ENCODE measurements at regions not wholly inside any gene's neighbourhood (a gene's known extent, or its start where the extent isn't known, plus 50 kb on each side); places are given as distances from the start of the nearest gene placed in this dataset.

DNA sequence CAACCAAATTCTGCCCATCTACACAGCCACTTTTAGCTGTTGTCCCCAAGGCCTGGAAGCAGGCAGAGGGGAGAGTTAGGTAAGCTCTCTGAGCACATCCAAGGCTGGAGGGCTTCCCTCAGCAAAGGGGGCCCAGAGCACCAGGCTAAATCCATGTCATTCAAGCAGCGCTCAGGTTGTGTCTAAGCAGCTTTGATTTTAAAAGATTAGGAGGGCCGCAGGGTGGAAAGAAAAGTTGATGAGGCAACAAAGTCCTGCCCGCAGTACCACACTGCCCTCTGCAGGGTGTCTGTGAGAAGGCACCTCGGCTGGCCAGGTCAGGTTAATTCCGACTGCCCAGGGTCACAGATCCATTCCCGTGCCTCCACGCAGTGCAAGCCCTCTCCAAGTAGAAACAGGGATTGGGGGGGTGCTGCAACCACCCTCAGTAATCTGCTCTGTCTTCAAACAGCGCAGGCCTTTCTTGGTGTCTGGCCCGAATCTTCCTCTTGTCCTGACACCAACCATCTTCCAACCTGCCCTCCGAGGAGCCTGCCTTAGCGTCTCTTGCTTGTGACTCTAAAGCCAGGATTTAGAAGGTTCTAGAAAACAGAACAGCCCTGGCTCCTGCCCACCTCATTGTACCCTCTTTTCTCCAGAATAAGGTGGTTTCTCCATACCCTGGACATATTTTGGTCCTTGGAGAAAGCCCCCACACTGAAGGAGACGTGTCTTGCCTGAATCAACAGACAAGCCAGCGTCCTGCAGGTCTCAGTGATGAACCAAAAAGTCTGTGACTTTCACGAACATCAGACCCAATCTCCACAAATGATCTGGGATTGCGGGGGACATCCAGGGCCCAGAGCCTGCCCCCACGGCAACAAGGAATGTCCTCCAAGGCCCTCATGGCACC is 289.2 kb downstream of the TNS1 start:
- Histone ChIP-seq H4K20me1 (ENCODE audit: control insufficient read depth, insufficient read depth, low read length, poor library complexity, severe bottlenecking) (no peaks in the 10 kb centered on the region), H3K27me3 (replicated peaks in 1 of 4; ENCODE audit: control extremely low read depth in 1 of 4, control insufficient read depth in 3 of 4, insufficient read depth in 4 of 4, low read length in 3 of 4) (peaks cover 0 to 16% (median 7%) of the 10 kb centered on the region in 4 experiments), H3K27ac (ENCODE audit: low read length in 2 of 2) (no peak overlapping the region), H3K36me3 (replicated peaks in 1 of 2; ENCODE audit: control extremely low read depth in 1 of 2, control insufficient read depth in 1 of 2, extremely low read depth in 1 of 2, insufficient read depth in 2 of 2, low read length in 1 of 2) (no peaks in the 10 kb centered on the region), H3K9me3 (ENCODE audit: control extremely low read depth in 1 of 3, control insufficient read depth in 2 of 3, insufficient read depth in 1 of 3, low read length in 2 of 3) (no peaks in the 10 kb centered on the region), H2AFZ (ENCODE audit: insufficient read depth, low read depth, low read length, poor library complexity, severe bottlenecking) (no peak overlapping the region), H3K4me3 (ENCODE audit: control extremely low read depth in 1 of 5, extremely low read depth in 1 of 5, insufficient read depth in 1 of 5, low read depth in 2 of 5, low read length in 4 of 5) (no peak overlapping the region), H3K4me1 (ENCODE audit: control insufficient read depth in 2 of 2, insufficient read depth in 2 of 2, low read length in 2 of 2) (no peaks in the 10 kb centered on the region), H3K79me2 (ENCODE audit: control insufficient read depth, insufficient read depth, low read length) (no peaks in the 10 kb centered on the region), H3K9ac (ENCODE audit: low read length) (no peak overlapping the region), H3K4me2 (replicated peaks; ENCODE audit: low read depth, low read length, poor library complexity, severe bottlenecking) (no peak overlapping the region)
- DNase-seq (peak; percentile 53), ATAC-seq (ENCODE audit: low read depth) (peak; percentile 56)
- ChIA-PET CTCF (interaction anchor here (0.7 to 2.8 kb wide), 19 partner anchors 8 to 1680 kb away, joined by 3 to 21 read pairs (median 4); no protein-coding TSS in a partner anchor), POLR2A (no interaction called here)
- Mint-ChIP-seq H3K9me3 (ENCODE audit: insufficient read depth) (no peaks in the 10 kb centered on the region), H3K27ac (no peak overlapping the region), H3K4me3 (no peak overlapping the region), H3K27me3 (peaks cover 38% of the 10 kb centered on the region), H3K4me1 (no peaks in the 10 kb centered on the region)
- TF ChIP-seq, protein P1, sequence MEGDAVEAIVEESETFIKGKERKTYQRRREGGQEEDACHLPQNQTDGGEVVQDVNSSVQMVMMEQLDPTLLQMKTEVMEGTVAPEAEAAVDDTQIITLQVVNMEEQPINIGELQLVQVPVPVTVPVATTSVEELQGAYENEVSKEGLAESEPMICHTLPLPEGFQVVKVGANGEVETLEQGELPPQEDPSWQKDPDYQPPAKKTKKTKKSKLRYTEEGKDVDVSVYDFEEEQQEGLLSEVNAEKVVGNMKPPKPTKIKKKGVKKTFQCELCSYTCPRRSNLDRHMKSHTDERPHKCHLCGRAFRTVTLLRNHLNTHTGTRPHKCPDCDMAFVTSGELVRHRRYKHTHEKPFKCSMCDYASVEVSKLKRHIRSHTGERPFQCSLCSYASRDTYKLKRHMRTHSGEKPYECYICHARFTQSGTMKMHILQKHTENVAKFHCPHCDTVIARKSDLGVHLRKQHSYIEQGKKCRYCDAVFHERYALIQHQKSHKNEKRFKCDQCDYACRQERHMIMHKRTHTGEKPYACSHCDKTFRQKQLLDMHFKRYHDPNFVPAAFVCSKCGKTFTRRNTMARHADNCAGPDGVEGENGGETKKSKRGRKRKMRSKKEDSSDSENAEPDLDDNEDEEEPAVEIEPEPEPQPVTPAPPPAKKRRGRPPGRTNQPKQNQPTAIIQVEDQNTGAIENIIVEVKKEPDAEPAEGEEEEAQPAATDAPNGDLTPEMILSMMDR (IDR thresholded peaks at IDR 0.05) = peak; percentile 88
- TF ChIP-seq EZH2 (IDR thresholded peaks at IDR 0.05; ENCODE audit: borderline replicate concordance, insufficient read depth, low read depth, low read length, poor library complexity, severe bottlenecking) = no peak
- intact Hi-C loops (cut with micrococcal nuclease) = loop anchor here (2.0 to 10.0 kb wide), 2 partner anchors 1195 to 1679 kb away; no protein-coding TSS in a partner anchor
- WGBS (ENCODE audit: insufficient coverage) = 35% methylated on average over 12 of the region's 16 CpGs

DNA sequence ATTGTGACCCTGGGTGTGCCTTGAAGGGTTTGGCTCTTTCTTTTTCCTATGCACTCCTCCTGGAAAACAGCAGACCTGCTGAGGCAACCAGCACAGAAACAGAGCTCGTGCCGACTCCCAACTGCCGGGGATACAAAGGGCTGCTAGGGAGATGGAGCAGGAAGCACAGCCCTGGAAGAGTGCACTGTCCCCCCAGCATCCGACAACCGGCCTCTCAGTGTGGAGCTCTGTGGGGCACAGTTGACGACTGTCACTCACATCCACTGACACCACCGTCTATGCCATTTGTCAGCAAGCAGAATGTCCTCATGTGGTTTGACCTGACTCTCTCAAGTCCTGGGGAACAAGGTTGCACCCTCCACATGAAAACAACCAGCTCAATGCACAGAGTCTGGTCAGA is 290.4 kb downstream of the TNS1 start:
- intact Hi-C loops (cut with micrococcal nuclease) = loop anchor here (2.0 to 10.0 kb wide), 2 partner anchors 1194 to 1678 kb away; no protein-coding TSS in a partner anchor
- 92% methylated on average over 7 of the region's 7 CpGs for WGBS (ENCODE audit: insufficient coverage)
- H3K27ac Mint-ChIP-seq = no peak overlapping the region

More for the DNA sequence above, 290.4 kb downstream of the TNS1 start:
- no peaks in the 10 kb centered on the region for H3K4me1 ChIP-seq (ENCODE audit: control insufficient read depth in 2 of 2, insufficient read depth in 2 of 2, low read length in 2 of 2)
- ATAC-seq (ENCODE audit: low read depth) (no peak), DNase-seq (no peak)
- H2AFZ ChIP-seq (ENCODE audit: insufficient read depth, low read depth, low read length, poor library complexity, severe bottlenecking) = no peak overlapping the region
- peaks cover 0 to 16% (median 7%) of the 10 kb centered on the region in 4 experiments for H3K27me3 ChIP-seq (replicated peaks in 1 of 4; ENCODE audit: control extremely low read depth in 1 of 4, control insufficient read depth in 3 of 4, insufficient read depth in 4 of 4, low read length in 3 of 4)
- Mint-ChIP-seq H3K27me3 (peaks cover 32% of the 10 kb centered on the region), H3K4me1 (no peaks in the 10 kb centered on the region), H3K4me3 (no peak overlapping the region), H3K9me3 (ENCODE audit: insufficient read depth) (no peaks in the 10 kb centered on the region)
- no peak overlapping the region for H3K4me2 ChIP-seq (replicated peaks; ENCODE audit: low read depth, low read length, poor library complexity, severe bottlenecking)
- CTCF ChIA-PET = interaction anchor here (0.9 to 2.8 kb wide), 11 partner anchors 8 to 1451 kb away, joined by 3 to 21 read pairs (median 7); no protein-coding TSS in a partner anchor
- no peaks in the 10 kb centered on the region for H3K9me3 ChIP-seq (ENCODE audit: control extremely low read depth in 1 of 3, control insufficient read depth in 2 of 3, insufficient read depth in 1 of 3, low read length in 2 of 3)
- H3K9ac ChIP-seq (ENCODE audit: low read length) = no peak overlapping the region
- H3K36me3 ChIP-seq (replicated peaks in 1 of 2; ENCODE audit: control extremely low read depth in 1 of 2, control insufficient read depth in 1 of 2, extremely low read depth in 1 of 2, insufficient read depth in 2 of 2, low read length in 1 of 2) = no peaks in the 10 kb centered on the region
- H3K79me2 ChIP-seq (ENCODE audit: control insufficient read depth, insufficient read depth, low read length) = no peaks in the 10 kb centered on the region
- H3K4me3 ChIP-seq (ENCODE audit: control extremely low read depth in 1 of 5, extremely low read depth in 1 of 5, insufficient read depth in 1 of 5, low read depth in 2 of 5, low read length in 4 of 5) = no peak overlapping the region
- H3K27ac ChIP-seq (ENCODE audit: low read length in 2 of 2) = no peak overlapping the region
- POLR2A ChIA-PET = no interaction called here
- H4K20me1 ChIP-seq (ENCODE audit: control insufficient read depth, insufficient read depth, low read length, poor library complexity, severe bottlenecking) = no peaks in the 10 kb centered on the region
- no peak for TF ChIP-seq EZH2 (IDR thresholded peaks at IDR 0.05; ENCODE audit: borderline replicate concordance, insufficient read depth, low read depth, low read length, poor library complexity, severe bottlenecking)
- TF ChIP-seq, protein P1 (IDR thresholded peaks at IDR 0.05) = no peak
